ENCODE measurements at regions not wholly inside any gene's neighbourhood (a gene's known extent, or its start where the extent isn't known, plus 50 kb on each side); places are given as distances from the start of the nearest gene placed in this dataset.

DNA sequence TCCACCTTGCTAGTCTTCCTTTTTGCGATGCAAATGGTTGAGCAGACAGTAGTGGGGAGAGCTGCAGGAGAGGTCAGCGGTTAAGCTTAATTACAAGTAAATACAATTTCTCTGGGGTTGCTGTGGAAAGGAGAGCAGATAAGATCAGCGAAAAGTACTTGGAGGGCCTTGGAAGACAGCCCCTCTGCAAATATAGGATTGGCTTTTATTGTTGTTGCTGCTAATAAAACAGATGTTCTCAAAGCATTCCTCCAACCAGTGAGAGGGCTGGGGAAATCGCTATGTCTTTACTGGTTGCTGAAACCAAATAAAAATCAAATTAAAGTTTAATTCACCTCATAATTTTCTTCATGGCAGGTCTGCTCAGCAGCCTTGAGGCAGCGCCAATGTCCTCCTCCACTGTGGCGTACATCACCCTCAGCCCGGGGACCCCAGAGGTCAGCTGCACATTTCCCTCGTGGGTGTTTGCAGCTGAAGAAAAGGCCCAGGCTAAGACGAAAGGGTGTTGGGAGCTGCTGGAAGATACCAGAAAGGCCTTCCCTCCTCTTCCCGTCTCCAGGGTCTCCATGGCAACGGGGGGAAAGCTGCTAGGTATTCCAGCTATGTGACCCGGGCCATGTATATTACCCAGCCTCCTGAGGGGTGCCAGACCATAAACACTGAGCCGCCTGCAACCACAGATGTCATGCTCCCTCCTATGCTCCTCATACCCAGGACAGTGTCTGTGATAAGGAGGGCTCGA, 54.6 kb upstream of the POU2F1 start:
- Histone ChIP-seq H2AFZ (ENCODE audit: low read length) (no peak overlapping the region), H3K4me2 (ENCODE audit: low read length) (no peak overlapping the region)
- CTCF ChIA-PET: no interaction called here

DNA sequence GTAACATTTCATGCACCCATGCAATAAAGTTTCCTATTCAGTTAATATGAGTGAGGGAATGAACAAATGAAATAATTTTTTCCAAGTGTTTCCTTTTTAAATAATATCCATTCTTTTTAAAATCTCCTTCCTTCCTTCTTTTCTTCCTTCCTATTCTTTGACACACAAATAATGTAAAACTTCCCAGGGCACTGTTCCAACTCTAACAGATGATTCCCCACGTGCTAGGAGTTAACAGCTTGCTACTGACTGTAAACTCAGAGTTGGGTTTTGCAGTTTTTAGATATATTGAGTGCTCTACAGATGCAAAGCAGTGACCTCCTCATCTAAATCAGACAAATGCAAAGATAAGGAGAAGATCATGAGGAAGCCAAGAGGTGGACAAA, 54.0 kb upstream of the POU2F1 start:
- H3K79me2 ChIP-seq (ENCODE audit: low read length): no peaks in the 10 kb centered on the region
- ChIA-PET POLR2A (ENCODE audit: unreplicated experiment) (no interaction called here), CTCF (no interaction called here)
- H4K20me1 ChIP-seq (ENCODE audit: low read length): no peaks in the 10 kb centered on the region
- no TSS peak for BruUV-seq (replicated peaks)
- TF ChIP-seq EZH2 (IDR thresholded peaks at IDR 0.05; ENCODE audit: low read length, unreplicated experiment) (no peak), EZH2phosphoT487 (IDR thresholded peaks at IDR 0.05; ENCODE audit: borderline replicate concordance, low read length) (no peak)
- TF ChIP-seq, protein P1, sequence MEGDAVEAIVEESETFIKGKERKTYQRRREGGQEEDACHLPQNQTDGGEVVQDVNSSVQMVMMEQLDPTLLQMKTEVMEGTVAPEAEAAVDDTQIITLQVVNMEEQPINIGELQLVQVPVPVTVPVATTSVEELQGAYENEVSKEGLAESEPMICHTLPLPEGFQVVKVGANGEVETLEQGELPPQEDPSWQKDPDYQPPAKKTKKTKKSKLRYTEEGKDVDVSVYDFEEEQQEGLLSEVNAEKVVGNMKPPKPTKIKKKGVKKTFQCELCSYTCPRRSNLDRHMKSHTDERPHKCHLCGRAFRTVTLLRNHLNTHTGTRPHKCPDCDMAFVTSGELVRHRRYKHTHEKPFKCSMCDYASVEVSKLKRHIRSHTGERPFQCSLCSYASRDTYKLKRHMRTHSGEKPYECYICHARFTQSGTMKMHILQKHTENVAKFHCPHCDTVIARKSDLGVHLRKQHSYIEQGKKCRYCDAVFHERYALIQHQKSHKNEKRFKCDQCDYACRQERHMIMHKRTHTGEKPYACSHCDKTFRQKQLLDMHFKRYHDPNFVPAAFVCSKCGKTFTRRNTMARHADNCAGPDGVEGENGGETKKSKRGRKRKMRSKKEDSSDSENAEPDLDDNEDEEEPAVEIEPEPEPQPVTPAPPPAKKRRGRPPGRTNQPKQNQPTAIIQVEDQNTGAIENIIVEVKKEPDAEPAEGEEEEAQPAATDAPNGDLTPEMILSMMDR (conservative IDR thresholded peaks at IDR 0.05; ENCODE audit: low read depth, low read length): no peak
- H3K9me3 ChIP-seq (ENCODE audit: low read length): no peaks in the 10 kb centered on the region
- H3K9me2 ChIP-seq (replicated peaks; ENCODE audit: low read length): no peaks in the 10 kb centered on the region
- ATAC-seq (no peak), DNase-seq (no peak)
- no peak overlapping the region for H3K4me3 ChIP-seq (ENCODE audit: low read length)
- no peaks in the 10 kb centered on the region for H3K27me3 ChIP-seq (ENCODE audit: low read length)
- H3K27ac ChIP-seq (ENCODE audit: low read length): no peak overlapping the region
- H2AFZ ChIP-seq (ENCODE audit: low read length): no peak overlapping the region
- H3K4me2 ChIP-seq (ENCODE audit: low read length): no peak overlapping the region
- no peak overlapping the region for H3K9ac ChIP-seq (ENCODE audit: low read length)
- intact Hi-C loops (cut with micrococcal nuclease): no loop called here
- no peaks in the 10 kb centered on the region for H3K36me3 ChIP-seq (ENCODE audit: low read depth, low read length)
- H3K4me1 ChIP-seq (ENCODE audit: insufficient read depth, low read length): peaks cover 26% of the 10 kb centered on the region
- H3F3A ChIP-seq (ENCODE audit: low read length, unreplicated experiment): no peaks in the 10 kb centered on the region

More for the DNA sequence above, 54.6 kb upstream of the POU2F1 start:
- POLR2A ChIA-PET (ENCODE audit: unreplicated experiment): no interaction called here
- H4K20me1 ChIP-seq (ENCODE audit: low read length): no peaks in the 10 kb centered on the region
- no peaks in the 10 kb centered on the region for H3K27me3 ChIP-seq (ENCODE audit: low read length)
- intact Hi-C loops (cut with micrococcal nuclease): no loop called here
- TF ChIP-seq EZH2 (IDR thresholded peaks at IDR 0.05; ENCODE audit: low read length, unreplicated experiment): no peak
- TF ChIP-seq EZH2phosphoT487 (IDR thresholded peaks at IDR 0.05; ENCODE audit: borderline replicate concordance, low read length): no peak
- TF ChIP-seq, protein P1 (conservative IDR thresholded peaks at IDR 0.05; ENCODE audit: low read depth, low read length): no peak
- ATAC-seq (no peak; the same call in 1 of the 2 replicates), DNase-seq (no peak)
- no peaks in the 10 kb centered on the region for H3K36me3 ChIP-seq (ENCODE audit: low read depth, low read length)
- H3K4me1 ChIP-seq (ENCODE audit: insufficient read depth, low read length): peaks cover 32% of the 10 kb centered on the region
- H3K4me3 ChIP-seq (ENCODE audit: low read length): no peak overlapping the region
- H3F3A ChIP-seq (ENCODE audit: low read length, unreplicated experiment): no peaks in the 10 kb centered on the region
- no peaks in the 10 kb centered on the region for H3K79me2 ChIP-seq (ENCODE audit: low read length)
- no peaks in the 10 kb centered on the region for H3K9me2 ChIP-seq (replicated peaks; ENCODE audit: low read length)
- H3K9me3 ChIP-seq (ENCODE audit: low read length): no peaks in the 10 kb centered on the region
- H3K27ac ChIP-seq (ENCODE audit: low read length): no peak overlapping the region
- BruUV-seq (replicated peaks): no TSS peak
- H3K9ac ChIP-seq (ENCODE audit: low read length): no peak overlapping the region

DNA sequence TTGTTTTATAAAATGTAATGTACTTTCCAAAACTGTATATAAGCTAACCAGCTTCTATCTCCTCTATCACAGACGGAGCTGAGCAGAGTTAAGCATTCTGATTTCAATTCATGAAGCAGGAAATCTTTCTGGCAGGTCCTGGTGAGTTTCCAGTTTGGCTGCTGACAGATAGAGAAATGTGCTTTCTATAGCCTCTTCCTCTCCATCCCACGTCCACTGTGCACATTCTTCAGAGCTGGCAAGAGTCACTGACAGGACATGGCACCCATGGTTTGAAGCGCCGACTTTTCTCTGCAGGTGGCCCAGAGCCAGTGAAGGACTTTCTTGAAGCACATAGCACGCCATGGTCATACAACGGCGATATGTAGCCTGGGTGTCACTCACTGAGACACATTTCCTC, 52.3 kb upstream of the POU2F1 start:
- no peak overlapping the region for H3K27ac ChIP-seq (ENCODE audit: low read length)
- H3K4me1 ChIP-seq (ENCODE audit: insufficient read depth, low read length): peaks cover 11% of the 10 kb centered on the region
- H2AFZ ChIP-seq (ENCODE audit: low read length): no peak overlapping the region
- POLR2A ChIA-PET (ENCODE audit: unreplicated experiment): no interaction called here
- no peaks in the 10 kb centered on the region for H3K79me2 ChIP-seq (ENCODE audit: low read length)
- no peaks in the 10 kb centered on the region for H3K9me3 ChIP-seq (ENCODE audit: low read length)
- BruUV-seq (replicated peaks): no TSS peak
- CTCF ChIA-PET: no interaction called here
- no peaks in the 10 kb centered on the region for H3K9me2 ChIP-seq (replicated peaks; ENCODE audit: low read length)
- H3F3A ChIP-seq (ENCODE audit: low read length, unreplicated experiment): no peaks in the 10 kb centered on the region
- no peak for ATAC-seq
- H3K9ac ChIP-seq (ENCODE audit: low read length): no peak overlapping the region
- intact Hi-C loops (cut with micrococcal nuclease): no loop called here
- no peak for DNase-seq
- no peaks in the 10 kb centered on the region for H4K20me1 ChIP-seq (ENCODE audit: low read length)
- H3K4me3 ChIP-seq (ENCODE audit: low read length): no peak overlapping the region
- TF ChIP-seq, protein P1 (conservative IDR thresholded peaks at IDR 0.05; ENCODE audit: low read depth, low read length): no peak
- no peak for TF ChIP-seq EZH2phosphoT487 (IDR thresholded peaks at IDR 0.05; ENCODE audit: borderline replicate concordance, low read length)
- TF ChIP-seq EZH2 (IDR thresholded peaks at IDR 0.05; ENCODE audit: low read length, unreplicated experiment): no peak
- H3K4me2 ChIP-seq (ENCODE audit: low read length): no peak overlapping the region
- H3K27me3 ChIP-seq (ENCODE audit: low read length): no peaks in the 10 kb centered on the region
- no peaks in the 10 kb centered on the region for H3K36me3 ChIP-seq (ENCODE audit: low read depth, low read length)
